H1 (cell line): ENCODE measurements at regions not wholly inside any gene's neighbourhood (a gene's known extent, or its start where the extent isn't known, plus 50 kb on each side); places are given as distances from the start of the nearest gene placed in this dataset.

Source experiments
- CTCF ChIA-PET: fragments of 300-600 bp; sonication (Branson Sonifier 250); formaldehyde crosslinking; loops from one replicate; lab custom pipeline; 2021; ENCODE audit not compliant: partially characterized antibody; lab: Charles Lee
- POLR2A ChIA-PET: fragments of 300-600 bp; sonication (Branson Sonifier 250); formaldehyde crosslinking; loops from one replicate; lab custom pipeline; 2021; ENCODE audit warnings: inconsistent platforms; ENCODE audit not compliant: partially characterized antibody; lab: Charles Lee
- DNase-seq, 2 experiments: peaks; one replicate each; pipeline versions ENCODE4 v3.0.0 to v3.0.0-alpha.2; 2010 to 2022; ENCODE audit warnings: low spot score in 2 of 2, low read depth in 1 of 2, mixed read lengths in 1 of 2
- FAIRE-seq: peaks from 2 replicates; lab custom pipeline; 2011; peaks lifted over from hg19 to GRCh38; lab: Jason Lieb, UNC
- H2AFZ ChIP-seq: 2 replicates; pipeline ENCODE4 v1.8.1; 2012; ENCODE audit warnings: low read length, inconsistent platforms
- H2AK5ac ChIP-seq: 2 replicates; pipeline ENCODE4 v1.6.1; 2013; ENCODE audit warnings: low read depth, low read length
- H2BK120ac ChIP-seq: replicated peaks from 2 replicates; pipeline ENCODE3; 2013; ENCODE audit warnings: low read depth, low read length, inconsistent platforms
- H2BK12ac ChIP-seq: 2 replicates; pipeline ENCODE4 v1.6.1; 2013; ENCODE audit warnings: low read depth, low read length
- H2BK15ac ChIP-seq: 2 replicates; pipeline ENCODE4 v1.6.1; 2013; ENCODE audit warnings: low read length
- H2BK20ac ChIP-seq: 2 replicates; pipeline ENCODE4 v1.6.1; 2013; ENCODE audit warnings: low read length
- H2BK5ac ChIP-seq: 2 replicates; pipeline ENCODE4 v1.6.1; 2013; ENCODE audit warnings: low read depth, low read length
- H3K14ac ChIP-seq: 2 replicates; pipeline ENCODE4 v1.6.1; 2013; ENCODE audit warnings: inconsistent platforms; ENCODE audit not compliant: insufficient read length
- H3K18ac ChIP-seq: 2 replicates; pipeline ENCODE4 v1.6.1; 2013; ENCODE audit warnings: low read length; ENCODE audit errors: extremely low read depth
- H3K23ac ChIP-seq: 2 replicates; pipeline ENCODE4 v1.6.1; 2013; ENCODE audit warnings: inconsistent platforms; ENCODE audit not compliant: insufficient read length
- H3K23me2 ChIP-seq: 2 replicates; pipeline ENCODE4 v1.6.1; 2013; ENCODE audit warnings: low read depth, low read length
- H3K27ac ChIP-seq: 2 replicates; pipeline ENCODE4 v1.6.1; 2011; ENCODE audit warnings: low read depth, low read length, inconsistent platforms
- H3K27me3 ChIP-seq, 4 experiments: replicated peaks in 1 of 4; 1 replicate in 1 of 4; 2 replicates in 3 of 4; pipeline versions ENCODE4 v1.6.1 to v1.8.1; 2011 to 2013; ENCODE audit warnings: low read length in 3 of 4, mild to moderate bottlenecking in 3 of 4, inconsistent platforms in 2 of 4, mixed read lengths in 2 of 4, moderate library complexity in 1 of 4; ENCODE audit not compliant: control insufficient read depth in 3 of 4, insufficient read depth in 3 of 4; ENCODE audit errors: extremely low read depth in 1 of 4
- H3K36me3 ChIP-seq, 4 experiments: 2 replicates each; pipeline versions ENCODE4 v1.6.1 to v1.8.1; 2011 to 2013; ENCODE audit warnings: mild to moderate bottlenecking in 4 of 4, low read length in 3 of 4, moderate library complexity in 2 of 4, control low read depth in 1 of 4, inconsistent platforms in 1 of 4; ENCODE audit not compliant: insufficient read depth in 4 of 4, control insufficient read depth in 2 of 4
- H3K4ac ChIP-seq: replicated peaks from 2 replicates; pipeline ENCODE3; 2013; ENCODE audit warnings: low read length, low read depth, mixed read lengths, inconsistent platforms; ENCODE audit not compliant: insufficient read length
- H3K4me1 ChIP-seq, 4 experiments: replicated peaks in 1 of 4; 1 replicate in 1 of 4; 2 replicates in 3 of 4; pipeline versions ENCODE4 v1.6.1 to v1.8.1; 2011 to 2013; ENCODE audit warnings: low read length in 3 of 4, inconsistent platforms in 2 of 4, mixed read lengths in 1 of 4; ENCODE audit not compliant: insufficient read depth in 4 of 4, control insufficient read depth in 3 of 4
- H3K4me2 ChIP-seq, 2 experiments: 2 replicates each; pipeline versions ENCODE4 v1.6.1 to v1.8.1; 2011 to 2013; ENCODE audit warnings: low read depth in 2 of 2, low read length in 2 of 2, control low read depth in 1 of 2, inconsistent platforms in 1 of 2, mild to moderate bottlenecking in 1 of 2; ENCODE audit not compliant: insufficient read depth in 1 of 2
- H3K4me3 ChIP-seq, 4 experiments: fragments of 200-600, 300-600 bp in 1 of 4; sonication (generic), shearing (Covaris generic), sonication (Bioruptor Twin) in 1 of 4; 2 replicates each; pipeline versions ENCODE4 v1.5.1 to v1.8.1; 2011 to 2016; ENCODE audit warnings: low read length in 4 of 4, low read depth in 3 of 4, control low read depth in 2 of 4, inconsistent platforms in 2 of 4, mild to moderate bottlenecking in 2 of 4, mixed read lengths in 1 of 4, moderate library complexity in 1 of 4; ENCODE audit not compliant: insufficient read depth in 2 of 4; ENCODE audit errors: extremely low read depth in 1 of 4
- H3K56ac ChIP-seq: replicated peaks from 2 replicates; pipeline ENCODE3; 2013; ENCODE audit warnings: low read depth, mild to moderate bottlenecking, mixed read lengths, low read length, inconsistent platforms; ENCODE audit not compliant: insufficient read length
- H3K79me1 ChIP-seq: 2 replicates; pipeline ENCODE4 v1.6.1; 2013; ENCODE audit warnings: low read depth, low read length, control low read depth
- H3K79me2 ChIP-seq, 2 experiments: 2 replicates each; pipeline versions ENCODE4 v1.6.1 to v1.8.1; 2012 to 2013; ENCODE audit warnings: low read length in 2 of 2, mild to moderate bottlenecking in 2 of 2, inconsistent platforms in 1 of 2; ENCODE audit not compliant: insufficient read depth in 2 of 2, control insufficient read depth in 1 of 2
- H3K9ac ChIP-seq, 4 experiments: replicated peaks in 1 of 4; 1 replicate in 1 of 4; 2 replicates in 3 of 4; pipeline versions ENCODE4 v1.6.1 to v1.8.1; 2011 to 2013; ENCODE audit warnings: low read depth in 3 of 4, low read length in 3 of 4, control low read depth in 2 of 4, mild to moderate bottlenecking in 2 of 4, moderate library complexity in 2 of 4, inconsistent platforms in 1 of 4; ENCODE audit errors: extremely low read depth in 1 of 4
- H3K9me3 ChIP-seq, 2 experiments: 2 replicates each; pipeline versions ENCODE4 v1.6.1 to v1.8.1; 2012 to 2013; ENCODE audit warnings: mild to moderate bottlenecking in 2 of 2, moderate library complexity in 2 of 2, control low read depth in 1 of 2, inconsistent platforms in 1 of 2, low read depth in 1 of 2, low read length in 1 of 2, mixed read lengths in 1 of 2; ENCODE audit not compliant: insufficient read depth in 2 of 2
- H4K20me1 ChIP-seq, 2 experiments: replicated peaks in 1 of 2; 2 replicates each; pipeline versions ENCODE3 to v1.8.1; 2011 to 2013; ENCODE audit warnings: inconsistent platforms in 2 of 2, low read length in 2 of 2, mild to moderate bottlenecking in 1 of 2; ENCODE audit not compliant: insufficient read depth in 2 of 2, control insufficient read depth in 1 of 2
- H4K5ac ChIP-seq: 2 replicates; pipeline ENCODE4 v1.6.1; 2013; ENCODE audit warnings: low read length, low read depth, mixed read lengths, inconsistent platforms; ENCODE audit not compliant: insufficient read length
- H4K8ac ChIP-seq: 2 replicates; pipeline ENCODE4 v1.8.0; 2013; ENCODE audit warnings: mild to moderate bottlenecking, moderate library complexity, low read length, inconsistent platforms; ENCODE audit not compliant: insufficient read depth; ENCODE audit errors: extremely low read depth
- H4K91ac ChIP-seq: replicated peaks from 2 replicates; pipeline ENCODE3; 2013; ENCODE audit warnings: low read length, mixed read lengths, inconsistent platforms; ENCODE audit not compliant: insufficient read length
- CEBPB ChIP-seq: IDR thresholded peaks from 2 replicates; pipeline ENCODE4 v1.6.1; 2012; ENCODE audit warnings: low read depth, low read length
- CHD1 ChIP-seq: IDR thresholded peaks from 2 replicates; pipeline ENCODE4 v1.6.1; 2012; ENCODE audit warnings: low read depth, low read length, improper control_type of control experiment
- GTF2F1 ChIP-seq: IDR thresholded peaks from 2 replicates; pipeline ENCODE4 v1.6.1; 2012; ENCODE audit warnings: low read depth, low read length, improper control_type of control experiment, borderline replicate concordance
- JUND ChIP-seq: IDR thresholded peaks from 2 replicates; pipeline ENCODE4 v1.6.1; 2011; ENCODE audit warnings: mild to moderate bottlenecking, improper control_type of control experiment, low read length
- KDM4A ChIP-seq: IDR thresholded peaks from one replicate; pipeline ENCODE4 v1.7.1; 2012; ENCODE audit warnings: low read depth, mild to moderate bottlenecking, moderate library complexity, low read length, inconsistent platforms; ENCODE audit not compliant: severe bottlenecking
- MAX ChIP-seq: IDR thresholded peaks from 2 replicates; pipeline ENCODE4 v1.6.1; 2012; ENCODE audit warnings: inconsistent platforms
- SAP30 ChIP-seq: fragments of 300-600 bp; sonication (generic); IDR thresholded peaks from 2 replicates; pipeline ENCODE4 v1.7.1; 2012; ENCODE audit warnings: low read length, moderate library complexity, mild to moderate bottlenecking, inconsistent platforms; ENCODE audit not compliant: insufficient read depth, insufficient replicate concordance
- SP4 ChIP-seq: IDR thresholded peaks from 2 replicates; pipeline ENCODE4 v1.6.1; 2012; ENCODE audit warnings: low read length, inconsistent platforms
- SUZ12 ChIP-seq: fragments of 200-600 bp; sonication (generic); IDR thresholded peaks from 2 replicates; pipeline ENCODE4 v1.6.1; 2012; ENCODE audit warnings: mild to moderate bottlenecking, inconsistent platforms, low read length, moderate library complexity, mixed read lengths
- TAF1 ChIP-seq: IDR thresholded peaks from 2 replicates; pipeline ENCODE4 v1.6.1; 2011; ENCODE audit warnings: mild to moderate bottlenecking, low read depth, low read length
- TEAD4 ChIP-seq: IDR thresholded peaks from 2 replicates; pipeline ENCODE4 v1.6.1; 2012; ENCODE audit warnings: low read depth, low read length, inconsistent platforms, mixed read lengths
- YY1 ChIP-seq: IDR thresholded peaks from 2 replicates; pipeline ENCODE4 v1.6.1; 2011; ENCODE audit warnings: low read depth, mild to moderate bottlenecking, low read length
- WGBS, 2 experiments: shearing (Covaris generic) in 1 of 2; methylation state at CpG; one replicate each; pipeline versions ENCODE4 v1.1.6 to v1.1.7; 2013 to 2015; ENCODE audit warnings: low lambda C conversion rate in 2 of 2, mixed read lengths in 2 of 2, inconsistent platforms in 1 of 2, low coverage in 1 of 2, missing lambda C conversion rate in 1 of 2; ENCODE audit not compliant: insufficient replicate concordance in 2 of 2, insufficient coverage in 1 of 2, insufficient read length in 1 of 2; ENCODE audit errors: extremely low coverage in 1 of 2, missing lambda C conversion rate in 1 of 2; 5-methylcytosine and 5-hydroxymethylcytosine counted together
- TF ChIP-seq, protein P1 (sequence below): IDR thresholded peaks from 2 replicates; pipeline ENCODE4 v1.6.1; 2012; ENCODE audit warnings: low read length, inconsistent platforms

DNA sequence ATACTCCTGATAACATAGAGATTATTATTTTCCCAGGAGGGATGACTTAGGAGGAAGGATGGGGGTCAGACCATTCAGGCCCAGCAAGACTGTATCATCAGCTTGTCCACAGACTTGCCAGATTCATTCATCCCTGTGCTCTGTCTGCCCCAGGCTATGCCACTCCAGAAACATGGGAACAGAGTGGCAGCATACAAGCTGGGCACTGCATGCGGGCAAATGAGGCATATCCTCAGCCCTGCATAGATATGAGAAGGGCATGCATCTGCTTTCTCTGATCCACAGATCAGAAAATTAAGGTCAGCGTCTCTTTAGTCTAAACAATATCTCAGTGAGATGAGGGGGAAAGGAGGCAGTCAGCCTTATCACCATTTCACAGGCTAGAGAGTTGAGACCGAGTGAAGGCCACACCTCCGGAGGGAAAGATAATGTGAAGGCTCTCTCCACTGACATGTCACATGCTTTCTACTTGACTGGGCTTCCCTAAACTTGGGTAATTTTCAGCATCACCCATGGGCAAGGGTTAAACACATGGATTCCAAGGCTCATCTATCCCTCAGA lies 140.5 kb downstream of the TFAP2B start:
- POLR2A ChIA-PET, result no interaction called here
- Histone ChIP-seq H4K5ac (no peak overlapping the region), H3K23ac (no peak overlapping the region), H3K79me2 (no peaks in the 10 kb centered on the region), H3K36me3 (no peaks in the 10 kb centered on the region), H2BK12ac (no peak overlapping the region), H3K4me3 (no peak overlapping the region), H3K4me2 (no peak overlapping the region), H3K9ac (no peak overlapping the region), H4K8ac (no peak overlapping the region), H3K18ac (no peak overlapping the region), H3K4ac (no peak overlapping the region), H2BK15ac (no peak overlapping the region), H2AFZ (no peak overlapping the region), H3K27me3 (no peaks in the 10 kb centered on the region), H3K14ac (no peak overlapping the region), H2AK5ac (no peak overlapping the region), H3K9me3 (no peaks in the 10 kb centered on the region), H3K4me1 (peaks cover 0 to under 1% (median 0%) of the 10 kb centered on the region in 4 experiments; a peak in 1 of 7 replicates), H4K91ac (no peak overlapping the region), H2BK20ac (no peak overlapping the region), H3K79me1 (no peaks in the 10 kb centered on the region), H2BK5ac (no peak overlapping the region), H3K23me2 (no peaks in the 10 kb centered on the region), H2BK120ac (no peak overlapping the region), H4K20me1 (no peaks in the 10 kb centered on the region), H3K27ac (no peak overlapping the region), H3K56ac (no peak overlapping the region)
- no peak for FAIRE-seq
- no peak for DNase-seq
- CTCF ChIA-PET, result interaction anchor here (0.8 to 1.3 kb wide), 2 partner anchors 24 to 64 kb away, joined by 3 read pairs; no protein-coding TSS in a partner anchor
- WGBS, 2 experiments, result 83% methylated on average over 4 of the region's 4 CpGs; no CpG with 5 or more reads in 1 of the 2 experiments
- TF ChIP-seq TEAD4, result no peak
- no peak for TF ChIP-seq GTF2F1
- no peak for TF ChIP-seq SAP30
- TF ChIP-seq, protein P1, sequence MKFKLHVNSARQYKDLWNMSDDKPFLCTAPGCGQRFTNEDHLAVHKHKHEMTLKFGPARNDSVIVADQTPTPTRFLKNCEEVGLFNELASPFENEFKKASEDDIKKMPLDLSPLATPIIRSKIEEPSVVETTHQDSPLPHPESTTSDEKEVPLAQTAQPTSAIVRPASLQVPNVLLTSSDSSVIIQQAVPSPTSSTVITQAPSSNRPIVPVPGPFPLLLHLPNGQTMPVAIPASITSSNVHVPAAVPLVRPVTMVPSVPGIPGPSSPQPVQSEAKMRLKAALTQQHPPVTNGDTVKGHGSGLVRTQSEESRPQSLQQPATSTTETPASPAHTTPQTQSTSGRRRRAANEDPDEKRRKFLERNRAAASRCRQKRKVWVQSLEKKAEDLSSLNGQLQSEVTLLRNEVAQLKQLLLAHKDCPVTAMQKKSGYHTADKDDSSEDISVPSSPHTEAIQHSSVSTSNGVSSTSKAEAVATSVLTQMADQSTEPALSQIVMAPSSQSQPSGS, result no peak
- TF ChIP-seq KDM4A, result no peak
- TF ChIP-seq YY1, result no peak
- TF ChIP-seq MAX, result no peak
- no peak for TF ChIP-seq SUZ12
- TF ChIP-seq CEBPB, result no peak
- TF ChIP-seq SP4, result no peak
- TF ChIP-seq TAF1, result no peak
- no peak for TF ChIP-seq CHD1
- TF ChIP-seq JUND, result no peak
